ENCODE measurements at regions not wholly inside any gene's neighbourhood (a gene's known extent, or its start where the extent isn't known, plus 50 kb on each side); places are given as distances from the start of the nearest gene placed in this dataset.

GRCh38 chr17:70295731-70296130 lies 126.4 kb downstream of the KCNJ2 start:
- TF ChIP-seq CTCF (optimal IDR thresholded peaks at IDR 0.05 in 1 of 3, IDR thresholded peaks at IDR 0.05 in 1 of 3, conservative IDR thresholded peaks at IDR 0.05 in 1 of 3; ENCODE audit: extremely low read depth in 1 of 3, insufficient read depth in 2 of 3, low read length in 3 of 3) (no peak), EZH2 (IDR thresholded peaks at IDR 0.05; ENCODE audit: low read length) (no peak)

Data from keratinocyte (primary cell).